Esophagus squamous epithelium (tissue), 4 donors: ENCODE measurements at regions not wholly inside any gene's neighbourhood (a gene's known extent, or its start where the extent isn't known, plus 50 kb on each side); places are given as distances from the start of the nearest gene placed in this dataset.

Experiments
- POLR2A ChIP-seq, 4 donors: fragments of 450-650 bp; IDR thresholded peaks; one replicate each; pipeline ENCODE4 v1.6.1; 2017; ENCODE audit warnings: antibody characterized with exemption in 4 of 4, mild to moderate bottlenecking in 4 of 4, moderate library complexity in 3 of 4
- TF ChIP-seq, protein P1 (sequence below), 6 experiments: fragments of 450-650 bp in 4 of 6; fragments of 200-600 bp in 2 of 6; sonication (generic) in 2 of 6; IDR thresholded peaks; one replicate each; pipeline ENCODE4 v1.5.1; 2016 to 2019; ENCODE audit warnings: antibody characterized with exemption in 6 of 6, mild to moderate bottlenecking in 4 of 6, moderate library complexity in 4 of 6

DNA sequence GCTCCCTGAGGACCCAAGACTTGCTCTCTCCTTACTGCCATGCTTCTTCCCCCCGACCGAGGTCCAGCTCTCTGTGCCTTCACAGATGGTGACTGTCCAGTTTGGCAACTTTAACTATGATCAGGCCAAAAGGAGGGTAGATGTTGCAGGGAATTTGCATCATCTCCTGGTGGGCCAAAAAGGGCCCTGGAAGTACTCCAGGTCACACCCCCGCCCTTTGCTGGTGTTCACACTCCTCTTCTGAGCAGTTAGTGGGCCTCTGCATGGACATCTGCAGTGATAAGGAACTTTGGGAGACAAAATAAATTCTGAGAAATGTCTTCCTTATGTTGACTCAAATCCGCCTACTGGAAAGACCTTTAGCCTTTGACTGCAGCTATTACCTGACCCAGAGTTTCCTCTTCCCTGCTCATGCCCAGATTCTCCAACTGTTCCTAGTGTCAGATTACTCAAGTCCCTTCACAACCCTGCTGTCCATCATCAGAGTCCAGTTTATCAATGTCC lies 234.4 kb downstream of the LOXHD1 start:
- TF ChIP-seq, protein P1, sequence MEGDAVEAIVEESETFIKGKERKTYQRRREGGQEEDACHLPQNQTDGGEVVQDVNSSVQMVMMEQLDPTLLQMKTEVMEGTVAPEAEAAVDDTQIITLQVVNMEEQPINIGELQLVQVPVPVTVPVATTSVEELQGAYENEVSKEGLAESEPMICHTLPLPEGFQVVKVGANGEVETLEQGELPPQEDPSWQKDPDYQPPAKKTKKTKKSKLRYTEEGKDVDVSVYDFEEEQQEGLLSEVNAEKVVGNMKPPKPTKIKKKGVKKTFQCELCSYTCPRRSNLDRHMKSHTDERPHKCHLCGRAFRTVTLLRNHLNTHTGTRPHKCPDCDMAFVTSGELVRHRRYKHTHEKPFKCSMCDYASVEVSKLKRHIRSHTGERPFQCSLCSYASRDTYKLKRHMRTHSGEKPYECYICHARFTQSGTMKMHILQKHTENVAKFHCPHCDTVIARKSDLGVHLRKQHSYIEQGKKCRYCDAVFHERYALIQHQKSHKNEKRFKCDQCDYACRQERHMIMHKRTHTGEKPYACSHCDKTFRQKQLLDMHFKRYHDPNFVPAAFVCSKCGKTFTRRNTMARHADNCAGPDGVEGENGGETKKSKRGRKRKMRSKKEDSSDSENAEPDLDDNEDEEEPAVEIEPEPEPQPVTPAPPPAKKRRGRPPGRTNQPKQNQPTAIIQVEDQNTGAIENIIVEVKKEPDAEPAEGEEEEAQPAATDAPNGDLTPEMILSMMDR (IDR thresholded peaks at IDR 0.05), result no peak
- TF ChIP-seq POLR2A (IDR thresholded peaks at IDR 0.05), result no peak
